AML-193 (cell line): ENCODE measurements at regions not wholly inside any gene's neighbourhood (a gene's known extent, or its start where the extent isn't known, plus 50 kb on each side); places are given as distances from the start of the nearest gene placed in this dataset.
"Not testable (repeated sequence)": the region's sequence is repeated elsewhere in the genome, so short reads cannot be mapped to it uniquely, and the experiment has no call there.

ENCODE experiments used
- DNase-seq, 2 experiments: peaks; one replicate each; lab custom pipeline; 2025; lab: John Stamatoyannopoulos, UW

DNA sequence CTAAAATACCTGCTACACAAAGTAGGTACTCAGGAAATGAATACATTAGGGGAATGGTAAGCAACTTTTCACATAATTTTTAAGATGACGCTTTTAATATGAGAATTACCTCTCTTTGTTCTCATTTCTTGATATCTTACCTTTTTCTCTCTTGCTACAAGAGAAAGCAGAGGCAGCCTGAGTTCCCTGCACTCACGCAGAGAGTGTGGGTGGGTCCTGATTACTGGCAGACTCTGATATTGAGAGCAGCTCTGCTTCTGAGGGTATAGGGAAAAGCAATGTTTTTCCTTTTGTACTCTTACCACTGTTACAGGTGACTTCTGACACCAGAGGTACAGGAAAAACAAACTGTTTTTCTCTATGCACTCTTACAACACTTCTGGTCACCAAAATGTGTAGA lies 420.2 kb upstream of the TMTC1 start:
- no peak for DNase-seq

DNA sequence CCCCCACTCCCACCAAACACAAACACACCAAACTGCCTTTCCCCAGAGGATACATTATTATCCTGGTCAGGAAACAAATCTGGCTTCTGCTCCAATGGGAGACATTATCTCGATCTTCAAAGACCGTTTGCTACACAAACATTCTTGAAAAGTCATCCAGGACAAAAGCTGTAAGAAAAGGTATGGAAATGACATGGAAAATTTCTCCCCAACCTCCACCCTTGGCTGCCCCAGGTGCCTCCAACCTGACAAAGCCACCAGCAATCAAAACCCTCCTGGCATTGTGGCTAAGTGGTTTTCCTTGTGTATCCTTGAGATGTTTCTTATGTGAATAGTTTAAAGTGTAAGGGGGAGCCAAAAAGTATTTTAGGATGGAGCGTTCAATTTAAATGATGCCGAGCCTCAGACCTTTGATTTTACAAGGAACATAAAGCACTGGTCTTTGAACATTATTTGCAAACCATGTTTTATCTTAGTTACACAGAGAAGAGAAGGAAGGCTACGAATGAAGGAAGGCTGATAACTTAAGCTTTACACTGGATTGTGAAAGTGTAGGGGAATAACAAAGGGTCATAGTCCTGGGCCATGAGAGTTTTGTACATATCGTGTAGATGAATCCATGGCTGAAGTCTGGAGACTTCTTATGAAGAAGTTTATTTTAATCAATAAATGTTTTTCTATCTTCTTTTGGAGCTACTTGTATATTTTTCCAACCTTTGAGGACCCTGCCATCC lies 418.9 kb upstream of the TMTC1 start:
- no peak for DNase-seq

DNA sequence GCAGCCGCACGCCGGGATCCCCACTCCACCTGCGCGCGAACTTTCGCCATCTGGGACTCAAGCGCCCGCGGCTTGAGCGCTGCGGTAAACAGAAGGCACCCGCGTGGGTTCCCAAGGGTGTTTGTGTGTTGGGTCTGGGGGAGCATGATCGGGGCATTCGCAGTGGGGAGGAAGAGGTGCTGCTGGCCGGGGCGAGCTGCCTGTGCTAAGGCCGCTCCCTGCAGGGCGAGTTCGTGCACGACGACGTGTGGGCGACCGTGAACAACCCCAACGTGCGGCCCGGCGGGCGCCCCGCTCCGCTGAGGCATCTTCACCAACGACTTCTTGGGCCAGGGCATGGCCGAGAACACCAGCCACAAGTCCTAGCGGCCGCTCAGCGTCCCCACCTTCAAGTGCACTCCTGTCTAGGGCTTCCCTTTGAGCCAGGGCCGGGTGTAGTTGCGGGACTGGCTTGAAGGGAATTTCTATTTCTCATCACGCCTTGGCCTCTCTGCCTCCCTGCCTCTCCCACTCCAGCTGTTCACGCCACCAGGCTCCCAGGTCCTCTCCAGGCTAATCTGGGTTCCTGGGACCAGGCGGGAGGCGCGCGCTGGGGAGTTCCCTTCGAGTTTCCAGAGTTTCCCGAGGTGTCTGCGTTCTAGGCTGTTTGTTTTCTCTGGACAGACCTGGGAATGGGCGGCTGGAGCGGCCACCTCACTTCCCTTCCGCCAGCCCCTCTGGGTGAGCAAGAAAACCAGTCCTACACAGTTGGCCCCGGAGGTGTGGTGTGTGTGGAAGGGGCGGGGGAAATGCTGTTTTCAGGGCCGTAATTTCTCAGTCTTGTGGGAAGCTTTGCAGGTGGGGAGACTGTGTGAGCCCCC lies 417.8 kb upstream of the TMTC1 start:
- no peak for DNase-seq

DNA sequence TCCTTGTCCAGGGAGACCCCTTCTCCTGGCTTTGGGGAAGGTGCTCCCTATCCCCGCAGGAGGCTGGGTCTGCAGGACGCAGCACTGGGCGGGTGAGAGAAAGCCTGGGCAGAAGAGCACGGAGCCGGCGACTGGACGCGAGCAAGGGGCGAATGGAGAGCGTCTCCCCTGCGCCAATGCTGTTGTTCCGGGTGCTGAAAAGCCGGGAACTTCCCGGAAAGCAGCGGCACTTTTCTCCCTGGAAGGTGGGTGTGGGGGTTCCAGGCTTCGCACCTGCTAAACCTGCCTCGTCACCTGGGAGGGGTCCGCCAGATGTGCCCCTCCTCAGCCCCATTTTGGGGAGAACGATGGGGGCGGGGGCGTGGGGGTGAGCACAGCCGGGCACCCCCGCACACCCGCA lies 417.1 kb upstream of the TMTC1 start:
- DNase-seq, result no peak

DNA sequence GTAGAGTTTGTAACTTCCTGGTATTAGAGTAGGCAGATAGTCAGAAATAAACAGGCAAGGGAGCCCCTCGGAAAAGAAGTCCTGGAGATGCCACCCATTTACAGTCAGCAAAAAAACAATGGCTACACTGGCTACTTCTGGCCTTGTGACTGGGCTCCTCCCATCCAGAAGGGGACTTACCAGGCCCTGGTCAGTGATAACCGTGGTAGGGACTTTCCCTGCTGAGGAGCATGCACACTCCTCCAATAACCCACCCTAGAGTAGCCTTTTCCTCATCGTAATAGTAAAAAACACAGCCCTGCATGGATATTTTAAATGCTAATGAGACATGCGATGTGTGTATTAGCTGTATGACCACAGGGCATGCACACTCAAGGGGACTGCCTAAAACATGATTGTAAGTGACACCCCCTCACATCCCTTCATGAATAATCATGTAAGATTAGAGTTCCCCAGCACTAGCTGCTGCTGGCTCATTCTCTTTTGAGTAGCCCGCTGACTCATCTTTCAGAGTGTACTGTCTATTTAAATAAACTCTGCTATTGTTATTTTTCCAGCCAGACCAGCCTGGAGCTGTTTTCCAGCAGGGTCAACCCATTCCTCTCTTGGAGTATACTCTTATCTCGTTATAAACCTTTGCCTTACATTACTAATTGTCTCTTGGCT lies 413.8 kb upstream of the TMTC1 start:
- DNase-seq, result no peak

DNA sequence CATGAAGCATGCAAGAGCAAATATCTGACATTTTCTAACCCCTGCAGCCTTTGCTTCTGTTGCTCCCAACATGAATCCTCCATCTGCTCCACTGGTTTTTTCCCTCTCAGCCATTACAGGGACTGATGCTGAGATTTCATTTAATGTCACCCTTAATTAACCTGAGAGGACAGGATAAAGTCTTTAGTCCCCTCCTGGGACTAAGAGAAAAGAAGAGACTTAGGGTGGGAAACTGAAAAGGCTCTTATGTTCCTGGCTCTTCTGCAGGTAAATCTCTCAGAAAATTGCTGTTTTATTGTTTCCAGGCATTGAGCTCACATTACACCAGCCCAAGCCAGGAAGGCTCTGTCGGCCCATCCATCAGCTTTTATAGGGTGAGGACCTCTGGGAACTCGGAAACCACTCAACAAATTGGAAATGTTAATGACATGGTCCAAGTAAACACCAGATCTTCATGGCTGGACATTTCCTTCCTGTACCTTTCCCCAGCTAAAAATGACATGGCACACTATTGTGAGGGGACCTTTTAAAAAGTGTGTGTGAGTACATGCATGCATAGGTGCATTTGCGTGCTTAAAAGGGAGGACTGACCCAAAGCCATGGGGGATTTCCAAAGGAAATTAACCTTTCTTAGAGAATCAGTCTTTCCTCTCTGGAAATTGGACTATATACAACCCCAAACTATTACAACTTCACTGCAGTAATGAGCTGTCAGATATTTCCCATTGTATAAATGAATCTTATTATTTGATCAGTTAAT lies 408.1 kb upstream of the TMTC1 start:
- DNase-seq, result no peak

DNA sequence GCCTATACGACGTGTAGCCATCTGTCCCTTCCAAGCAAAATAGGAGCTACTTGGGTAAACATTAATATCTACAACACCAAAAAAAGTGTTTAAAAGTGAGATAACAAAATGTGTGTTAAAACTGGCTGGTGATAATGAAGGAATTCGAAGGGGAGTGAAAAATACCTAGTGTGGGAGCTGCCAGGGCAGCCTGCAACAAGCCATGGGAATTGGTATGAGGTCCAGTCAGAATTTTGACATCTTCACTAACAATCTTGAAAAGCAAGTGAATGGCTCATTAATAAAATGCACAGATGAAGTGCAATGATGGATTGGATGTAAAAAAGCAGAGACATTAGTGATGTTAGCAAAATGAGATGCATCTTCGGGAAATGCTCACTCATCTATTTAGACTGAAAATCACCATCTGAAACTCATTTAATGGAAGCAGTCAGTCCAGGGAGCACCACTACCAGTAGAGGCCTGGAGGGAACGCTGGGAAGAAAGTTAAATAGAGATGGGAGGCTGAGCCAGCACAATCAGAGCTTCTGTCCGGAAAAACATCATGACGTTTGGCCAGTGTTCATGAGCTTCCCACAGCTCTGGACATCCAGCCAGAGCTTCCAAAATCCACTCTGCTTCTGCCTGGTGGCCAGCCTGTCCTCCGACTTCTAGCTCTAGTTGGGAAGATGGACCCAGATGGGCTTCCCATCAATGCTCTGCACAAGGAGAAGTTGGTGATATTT lies 405.0 kb upstream of the TMTC1 start:
- no peak for DNase-seq

DNA sequence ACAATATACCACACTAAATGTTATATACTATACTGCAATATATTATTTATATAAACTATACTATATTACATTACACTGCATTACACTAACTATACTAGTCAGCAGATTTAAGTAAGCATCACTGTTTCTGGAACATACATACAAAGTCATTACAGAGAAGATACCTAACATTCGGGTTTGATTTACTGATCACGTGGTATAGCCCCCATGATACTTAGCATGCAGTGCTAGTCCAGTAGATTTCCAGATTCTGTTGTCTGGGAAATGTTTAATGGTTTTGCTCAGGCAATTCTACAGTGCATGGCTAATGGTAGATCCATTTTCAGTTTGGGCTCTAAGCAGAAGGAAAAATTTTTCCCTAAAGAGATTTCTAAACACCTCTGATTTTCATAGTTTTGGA lies 403.7 kb upstream of the TMTC1 start:
- no peak for DNase-seq

DNA sequence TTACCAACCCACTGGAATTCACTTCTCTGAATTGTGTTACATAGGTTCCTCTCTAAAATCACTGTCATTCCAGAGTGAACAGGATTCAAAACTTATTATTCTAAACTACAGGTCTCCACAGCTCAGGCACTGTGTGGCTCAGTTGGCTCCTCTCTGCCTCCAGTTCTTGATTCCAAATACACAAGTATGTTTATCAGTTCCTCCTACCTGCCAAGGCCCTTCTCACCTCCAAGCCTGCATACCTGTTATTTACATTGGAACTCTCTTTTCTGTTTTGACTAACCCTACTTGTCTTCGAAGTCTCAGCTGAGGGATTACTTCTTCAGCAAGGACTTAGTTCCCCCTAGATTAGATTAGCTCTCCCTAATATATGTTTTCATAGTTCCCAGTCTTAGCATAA lies 397.6 kb upstream of the TMTC1 start:
- no peak for DNase-seq

DNA sequence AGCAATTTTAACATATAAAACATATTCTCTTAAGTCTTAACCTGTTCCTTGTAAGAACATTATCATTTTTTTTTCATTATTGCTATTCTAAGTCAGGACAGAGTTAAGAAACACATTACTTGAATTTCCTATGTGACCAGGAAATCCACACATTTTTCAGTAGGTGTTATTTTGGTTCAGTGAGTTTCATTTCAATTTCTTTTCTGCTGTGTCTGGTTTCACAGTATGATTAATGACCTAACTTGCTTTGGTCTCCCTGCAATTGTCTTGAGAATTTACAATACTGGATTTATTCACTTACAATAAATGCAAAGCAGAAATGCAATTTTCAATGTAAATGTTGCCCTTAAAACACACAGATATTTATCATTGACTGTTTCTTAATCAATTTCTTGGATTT lies 396.9 kb upstream of the TMTC1 start:
- no peak for DNase-seq

DNA sequence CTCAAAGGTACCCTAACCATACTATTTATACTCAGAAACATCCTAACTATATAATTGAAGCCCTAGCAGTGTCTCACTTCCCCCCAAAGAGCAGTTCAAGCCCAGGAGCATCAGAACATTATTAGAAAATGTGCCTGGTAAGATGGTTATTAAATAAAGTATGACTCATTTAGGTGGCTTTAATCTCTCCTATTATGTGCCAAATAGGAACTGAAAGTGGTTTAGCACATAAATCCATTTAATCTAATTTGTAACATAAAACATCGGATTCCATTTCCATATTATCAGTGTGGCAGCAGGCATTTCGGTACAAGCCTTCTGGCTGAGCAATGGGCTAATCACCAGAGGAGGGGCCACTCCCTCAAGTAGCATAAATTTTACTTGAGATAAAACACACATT lies 395.2 kb upstream of the TMTC1 start:
- DNase-seq, result no peak

DNA sequence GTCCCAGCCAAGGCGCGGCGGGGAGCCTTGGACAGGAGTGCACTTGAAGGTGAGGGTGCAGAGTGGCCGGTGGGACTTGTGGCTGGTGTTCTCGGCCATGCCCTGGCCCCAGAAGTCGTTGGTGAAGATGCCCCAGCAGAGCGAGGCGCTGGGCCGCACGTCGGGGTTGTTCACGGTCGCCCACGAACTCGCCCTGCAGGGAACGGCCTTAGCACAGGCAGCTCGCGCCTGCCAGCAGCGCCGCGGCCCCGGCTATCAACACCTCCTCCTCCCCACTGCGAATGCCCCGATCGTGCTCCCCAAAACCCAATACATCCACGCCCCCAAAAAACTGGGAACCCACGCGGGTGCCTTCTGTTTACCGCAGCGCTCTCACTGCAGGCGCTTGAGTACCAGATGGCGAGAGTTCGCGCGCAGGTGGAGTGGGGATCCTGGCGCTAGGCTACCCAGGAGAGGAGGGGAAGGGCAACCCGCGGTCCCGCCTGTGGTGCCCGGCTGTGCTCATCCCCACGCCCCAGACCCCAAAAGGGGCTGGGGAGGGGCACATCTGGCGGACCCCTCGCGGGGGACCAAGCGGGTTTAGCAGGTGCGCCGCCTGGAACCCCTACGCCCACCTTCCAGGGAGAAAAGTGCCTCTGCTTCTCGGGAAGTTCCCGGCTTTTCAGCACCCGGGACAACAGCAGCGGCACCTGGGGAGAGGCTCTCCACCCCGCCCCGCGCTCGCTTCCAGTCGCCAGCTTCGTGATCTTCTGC lies 386.3 kb upstream of the TMTC1 start:
- no peak for DNase-seq

DNA sequence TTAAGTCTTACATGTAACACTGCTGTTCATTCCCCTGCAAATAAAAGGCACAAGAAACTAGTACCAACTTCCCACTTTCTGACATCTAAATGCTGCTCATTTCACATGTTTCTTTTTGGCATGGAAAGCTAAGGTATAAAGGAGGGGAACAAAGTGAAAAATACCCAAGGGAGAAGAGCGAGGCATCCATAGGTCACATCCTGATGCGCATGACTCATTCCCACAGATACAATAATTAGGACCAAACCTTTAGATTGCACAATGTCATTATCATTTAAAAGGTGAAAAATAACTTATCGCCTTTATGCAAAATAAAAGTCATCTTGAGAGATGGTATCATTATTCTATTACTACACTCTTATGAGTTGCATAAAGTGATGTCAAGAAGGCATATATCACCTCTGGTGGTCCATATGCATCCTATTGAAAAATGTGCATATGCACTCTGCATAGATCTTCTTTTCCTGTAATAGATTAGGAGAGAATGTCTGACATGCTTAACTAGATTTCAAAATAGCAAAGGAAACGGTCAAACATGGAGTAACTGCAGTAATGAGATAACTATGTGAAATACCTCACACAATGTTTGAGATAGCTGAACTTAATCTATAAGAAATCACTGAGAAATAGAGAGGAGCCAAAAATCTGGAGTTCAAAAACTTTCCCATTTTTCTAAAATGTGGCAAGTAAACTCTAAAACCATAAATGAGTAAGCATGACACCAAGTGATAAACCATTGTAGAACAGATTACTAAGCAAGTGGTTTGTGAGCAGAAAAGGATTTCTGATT lies 382.5 kb upstream of the TMTC1 start:
- no peak for DNase-seq

DNA sequence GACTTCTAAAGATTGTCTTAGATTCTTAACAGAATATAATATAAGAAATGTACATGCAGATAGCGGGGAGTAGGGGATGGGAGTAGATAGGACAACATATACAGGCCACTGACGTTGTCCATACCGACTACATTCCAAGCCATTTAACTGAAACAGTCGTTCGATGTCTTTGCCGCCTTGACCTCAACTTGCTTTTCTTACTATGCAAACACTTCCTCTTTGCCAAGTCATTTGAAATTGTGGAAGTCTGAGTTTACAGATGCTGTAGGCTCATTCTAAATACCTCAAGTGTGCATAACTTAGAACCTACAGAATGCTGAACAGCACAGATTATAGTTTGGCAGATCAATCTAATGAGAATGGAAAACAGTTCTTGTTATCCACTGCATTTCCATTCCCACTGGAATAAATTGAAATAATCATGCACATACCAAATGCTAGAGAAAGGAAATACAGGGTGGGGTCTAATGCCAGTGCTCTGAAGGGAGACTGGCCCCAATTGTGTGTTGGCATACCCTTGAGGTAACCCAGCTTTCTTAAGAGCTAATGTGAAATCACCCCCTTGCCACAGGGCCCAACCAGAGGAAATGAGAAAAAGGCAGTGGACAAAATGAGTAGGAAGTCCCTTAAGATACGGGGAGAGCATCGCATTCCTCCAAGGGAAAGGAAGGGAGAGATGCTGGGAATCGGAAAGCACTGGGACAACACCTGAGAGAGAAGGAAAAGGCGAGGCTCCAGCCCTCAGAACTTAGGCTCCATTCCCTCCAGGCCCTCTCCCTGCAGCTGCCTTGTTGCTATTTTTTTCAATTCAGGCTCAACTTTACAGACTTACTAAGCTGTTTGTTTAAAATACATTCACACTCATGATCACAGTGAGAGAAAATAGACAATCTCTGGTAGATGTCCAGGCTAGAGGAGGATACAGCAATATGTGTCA lies 380.9 kb upstream of the TMTC1 start:
- DNase-seq, result no peak

DNA sequence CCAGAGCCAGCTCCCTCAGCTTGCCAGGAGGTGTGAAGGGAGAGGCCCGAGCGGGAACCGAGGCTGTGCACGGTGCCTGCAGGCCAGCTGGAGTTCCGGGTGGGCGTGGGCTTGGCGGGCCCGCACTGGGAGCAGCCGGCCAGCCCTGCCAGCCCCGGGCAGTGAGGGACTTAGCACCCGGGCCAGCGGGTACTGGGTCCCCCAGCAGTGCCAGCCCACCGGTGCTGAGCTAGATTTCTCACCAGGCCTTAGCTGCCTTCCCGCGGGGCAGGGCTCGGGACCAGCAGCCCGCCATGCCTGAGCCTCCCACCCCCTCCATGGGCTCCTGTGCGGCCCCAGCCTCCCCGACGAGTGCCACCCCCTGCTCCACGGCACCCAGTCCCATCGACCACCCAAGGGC lies 373.1 kb upstream of the TMTC1 start:
- DNase-seq, result not testable (repeated sequence)

DNA sequence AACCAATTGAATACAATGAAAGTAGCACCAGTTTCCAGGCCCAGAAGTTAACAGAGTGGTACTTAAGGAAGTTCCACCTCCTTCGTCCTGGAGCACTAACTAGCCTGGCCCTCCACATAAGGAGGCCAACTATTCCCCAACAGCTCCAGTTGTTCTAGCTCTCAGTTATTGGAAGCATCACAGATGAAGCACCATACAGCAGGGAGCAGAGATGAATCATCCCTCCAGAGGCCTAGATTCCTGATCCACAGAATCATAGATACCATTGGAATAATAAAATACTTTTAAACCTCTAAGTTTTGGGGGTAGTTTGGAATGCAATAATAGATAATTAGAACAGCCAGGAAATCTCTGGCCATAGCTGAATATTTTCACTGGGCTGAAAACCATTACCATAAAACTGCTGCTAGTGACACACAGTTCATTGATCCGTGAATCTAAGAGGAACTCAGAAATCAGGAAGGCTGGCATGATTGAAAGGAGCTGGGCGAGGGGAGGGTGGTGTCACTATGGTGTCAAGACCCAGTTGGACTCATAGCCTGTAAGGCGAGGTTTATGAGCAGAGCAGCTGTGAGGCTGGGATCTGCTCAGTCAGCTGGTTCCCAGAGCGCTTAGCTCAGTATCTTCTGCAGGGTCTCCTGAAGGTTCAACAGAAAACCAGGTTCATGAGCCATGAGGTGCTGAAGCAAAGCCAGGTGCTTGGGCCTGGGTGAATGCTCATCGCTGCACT lies 371.4 kb upstream of the TMTC1 start:
- no peak for DNase-seq

DNA sequence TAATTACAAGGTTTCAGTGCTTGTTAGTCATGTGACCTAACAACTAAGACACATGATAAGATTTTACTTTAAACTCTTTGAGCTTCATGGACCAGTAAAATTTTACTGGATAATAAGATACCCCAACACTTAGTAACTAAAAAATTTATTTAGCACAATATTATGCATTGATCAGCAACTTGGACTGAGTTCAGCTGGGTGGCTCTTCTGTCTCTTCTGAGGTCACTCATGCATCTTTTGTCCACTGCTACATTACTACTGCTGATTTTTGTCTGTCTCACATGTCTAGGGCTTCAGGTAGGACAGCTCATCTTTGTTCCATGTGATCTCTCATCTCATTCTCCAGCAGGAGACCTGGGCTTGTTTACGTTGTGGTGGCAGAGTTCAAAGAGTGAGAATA lies 370.2 kb upstream of the TMTC1 start:
- no peak for DNase-seq

DNA sequence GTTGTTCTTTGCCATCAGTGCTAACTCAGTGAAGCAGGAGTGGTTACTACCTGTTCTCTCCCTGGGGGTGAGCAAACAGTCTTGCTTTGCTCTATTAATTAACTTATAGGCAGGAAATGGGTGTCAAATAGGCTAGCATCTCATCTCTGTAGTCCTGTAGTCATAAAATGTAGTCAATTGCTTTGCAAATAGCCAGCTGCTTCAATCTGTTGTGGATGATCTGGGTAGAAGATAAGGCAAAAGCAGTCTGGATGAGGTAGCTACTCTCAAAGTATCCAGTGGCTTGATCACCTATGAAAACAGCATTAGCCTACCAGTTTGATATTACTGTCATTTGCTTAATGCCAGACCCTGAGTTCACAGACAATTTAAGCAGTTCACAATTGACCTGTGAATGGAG lies 369.0 kb upstream of the TMTC1 start:
- DNase-seq, result no peak
